Esophagus muscularis mucosa (tissue), 4 donors: ENCODE measurements at regions not wholly inside any gene's neighbourhood (a gene's known extent, or its start where the extent isn't known, plus 50 kb on each side); places are given as distances from the start of the nearest gene placed in this dataset.
"Not testable (repeated sequence)": the region's sequence is repeated elsewhere in the genome, so short reads cannot be mapped to it uniquely, and the experiment has no call there.

Experiments
- EP300 ChIP-seq: sonication (generic); formaldehyde crosslinking; IDR thresholded peaks from one replicate; pipeline ENCODE4 v1.6.1; 2017; ENCODE audit warnings: antibody characterized with exemption
- POLR2A ChIP-seq: fragments of 450-650 bp; IDR thresholded peaks from one replicate; pipeline ENCODE4 v1.6.1; 2017; ENCODE audit warnings: antibody characterized with exemption, moderate library complexity, mild to moderate bottlenecking, low read depth
- POLR2AphosphoS5 ChIP-seq, 2 donors: sonication (generic); formaldehyde crosslinking; IDR thresholded peaks; one replicate each; pipeline ENCODE4 v1.6.1; 2017; ENCODE audit warnings: antibody characterized with exemption in 2 of 2
- TF ChIP-seq, protein P1 (sequence below), 3 experiments: fragments of 200-600 bp in 2 of 3; fragments of 450-650 bp in 1 of 3; sonication (generic) in 2 of 3; IDR thresholded peaks; one replicate each; pipeline ENCODE4 v1.5.1; 2017 to 2019; ENCODE audit warnings: antibody characterized with exemption in 3 of 3, mild to moderate bottlenecking in 2 of 3, moderate library complexity in 1 of 3

DNA sequence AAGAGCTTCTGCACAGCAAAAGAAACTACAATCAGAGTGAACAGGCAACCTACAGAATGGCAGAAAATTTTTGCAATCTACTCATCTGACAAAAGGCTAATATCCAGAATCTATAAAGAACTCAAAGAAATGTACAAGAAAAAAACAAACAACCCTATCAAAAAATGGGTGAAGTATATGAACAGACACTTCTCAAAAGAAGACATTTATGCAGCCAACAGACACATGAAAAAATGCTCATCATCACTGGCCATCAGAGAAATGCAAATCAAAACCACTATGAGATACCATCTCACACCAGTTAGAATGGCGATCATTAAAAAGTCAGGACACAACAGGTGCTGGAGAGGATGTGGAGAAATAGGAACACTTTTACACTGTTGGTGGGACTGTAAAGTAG lies 124.9 kb upstream of the NR2F2 start:
- TF ChIP-seq, protein P1, sequence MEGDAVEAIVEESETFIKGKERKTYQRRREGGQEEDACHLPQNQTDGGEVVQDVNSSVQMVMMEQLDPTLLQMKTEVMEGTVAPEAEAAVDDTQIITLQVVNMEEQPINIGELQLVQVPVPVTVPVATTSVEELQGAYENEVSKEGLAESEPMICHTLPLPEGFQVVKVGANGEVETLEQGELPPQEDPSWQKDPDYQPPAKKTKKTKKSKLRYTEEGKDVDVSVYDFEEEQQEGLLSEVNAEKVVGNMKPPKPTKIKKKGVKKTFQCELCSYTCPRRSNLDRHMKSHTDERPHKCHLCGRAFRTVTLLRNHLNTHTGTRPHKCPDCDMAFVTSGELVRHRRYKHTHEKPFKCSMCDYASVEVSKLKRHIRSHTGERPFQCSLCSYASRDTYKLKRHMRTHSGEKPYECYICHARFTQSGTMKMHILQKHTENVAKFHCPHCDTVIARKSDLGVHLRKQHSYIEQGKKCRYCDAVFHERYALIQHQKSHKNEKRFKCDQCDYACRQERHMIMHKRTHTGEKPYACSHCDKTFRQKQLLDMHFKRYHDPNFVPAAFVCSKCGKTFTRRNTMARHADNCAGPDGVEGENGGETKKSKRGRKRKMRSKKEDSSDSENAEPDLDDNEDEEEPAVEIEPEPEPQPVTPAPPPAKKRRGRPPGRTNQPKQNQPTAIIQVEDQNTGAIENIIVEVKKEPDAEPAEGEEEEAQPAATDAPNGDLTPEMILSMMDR (IDR thresholded peaks at IDR 0.05) = not testable (repeated sequence)
- not testable (repeated sequence) for TF ChIP-seq POLR2A; EP300; POLR2AphosphoS5 (IDR thresholded peaks at IDR 0.05)
